ENCODE measurements at regions not wholly inside any gene's neighbourhood (a gene's known extent, or its start where the extent isn't known, plus 50 kb on each side); places are given as distances from the start of the nearest gene placed in this dataset.

GRCh38 chr13:40341096-40341471 is 325.4 kb downstream of the FOXO1 start:
- no peak overlapping the region for H3K4me2 ChIP-seq (ENCODE audit: insufficient read depth, low read length, poor library complexity, severe bottlenecking)
- H3K27ac ChIP-seq (replicated peaks; ENCODE audit: low read length): peak overlapping the region; percentile 85
- H4K8ac ChIP-seq (ENCODE audit: low read depth, low read length): no peak overlapping the region
- no peak overlapping the region for H3K23ac ChIP-seq (ENCODE audit: low read depth, low read length, poor library complexity)
- peaks cover 22 to 39% of the 10 kb centered on the region in 2 donors for H3K4me1 ChIP-seq (ENCODE audit: control insufficient read depth in 2 of 2, insufficient read depth in 1 of 2, low read depth in 1 of 2, low read length in 2 of 2)
- no peak overlapping the region for H2BK5ac ChIP-seq (ENCODE audit: low read length)
- no peak overlapping the region for H2BK12ac ChIP-seq (ENCODE audit: low read length)
- no peaks in the 10 kb centered on the region for H3K79me1 ChIP-seq (ENCODE audit: low read depth, low read length)
- H2BK120ac ChIP-seq (ENCODE audit: low read depth, low read length): no peak overlapping the region
- H3K14ac ChIP-seq (ENCODE audit: low read length): no peak overlapping the region
- no peak overlapping the region for H3K9ac ChIP-seq (ENCODE audit: low read depth, low read length, poor library complexity)
- no peak overlapping the region for H2AFZ ChIP-seq (ENCODE audit: low read length)
- no CpG with 5 or more reads among the region's 1 CpG for WGBS, 2 donors (ENCODE audit: extremely low coverage in 2 of 2, insufficient read length in 2 of 2, insufficient replicate concordance in 1 of 2)
- no peak overlapping the region for H3K4me3 ChIP-seq (ENCODE audit: low read length in 2 of 2)
- H2AK5ac ChIP-seq (ENCODE audit: low read depth, low read length): no peak overlapping the region
- H3K9me3 ChIP-seq (replicated peaks in 1 of 2; ENCODE audit: control insufficient read depth in 2 of 2, insufficient read depth in 1 of 2, low read depth in 1 of 2, low read length in 2 of 2): peaks cover 2 to 6% of the 10 kb centered on the region in 2 donors
- H3K4ac ChIP-seq (ENCODE audit: low read length): no peak overlapping the region
- no peaks in the 10 kb centered on the region for H3K36me3 ChIP-seq (replicated peaks in 1 of 2; ENCODE audit: control insufficient read depth in 2 of 2, insufficient read depth in 2 of 2, low read length in 2 of 2)
- no peak overlapping the region for H3K18ac ChIP-seq (ENCODE audit: low read length)
- H4K91ac ChIP-seq (ENCODE audit: low read depth, low read length, poor library complexity): no peak overlapping the region
- peak; percentile 64 for DNase-seq (ENCODE audit: low spot score)
- H2BK15ac ChIP-seq (ENCODE audit: low read length): no peak overlapping the region
- no peaks in the 10 kb centered on the region for H3K27me3 ChIP-seq (ENCODE audit: control insufficient read depth in 3 of 3, insufficient read depth in 3 of 3, low read depth in 1 of 3, low read length in 3 of 3)

- Histone ChIP-seq H3K4me1 (ENCODE audit: control insufficient read depth in 2 of 2, insufficient read depth in 1 of 2, low read depth in 1 of 2, low read length in 2 of 2) (peaks cover 23 to 42% of the 10 kb centered on the region in 2 donors), H3K18ac (ENCODE audit: low read length) (peak overlapping the region; percentile 12), H2AFZ (ENCODE audit: low read length) (no peak overlapping the region), H3K79me1 (ENCODE audit: low read depth, low read length) (no peaks in the 10 kb centered on the region), H3K9me3 (replicated peaks in 1 of 2; ENCODE audit: control insufficient read depth in 2 of 2, insufficient read depth in 1 of 2, low read depth in 1 of 2, low read length in 2 of 2) (peaks cover 2 to 6% of the 10 kb centered on the region in 2 donors), H3K9ac (ENCODE audit: low read depth, low read length, poor library complexity) (no peak overlapping the region), H3K4me3 (ENCODE audit: low read length in 2 of 2) (no peak overlapping the region), H2BK5ac (ENCODE audit: low read length) (peak overlapping the region; percentile 69), H3K36me3 (replicated peaks in 1 of 2; ENCODE audit: control insufficient read depth in 2 of 2, insufficient read depth in 2 of 2, low read length in 2 of 2) (no peaks in the 10 kb centered on the region), H3K27me3 (ENCODE audit: control insufficient read depth in 3 of 3, insufficient read depth in 3 of 3, low read depth in 1 of 3, low read length in 3 of 3) (no peaks in the 10 kb centered on the region), H2BK12ac (ENCODE audit: low read length) (no peak overlapping the region), H3K23ac (ENCODE audit: low read depth, low read length, poor library complexity) (no peak overlapping the region), H4K8ac (ENCODE audit: low read depth, low read length) (no peak overlapping the region), H3K4ac (ENCODE audit: low read length) (no peak overlapping the region), H2BK120ac (ENCODE audit: low read depth, low read length) (peak overlapping the region; percentile 8), H2AK5ac (ENCODE audit: low read depth, low read length) (peak overlapping the region; percentile 48), H3K27ac (replicated peaks; ENCODE audit: low read length) (peak overlapping the region; percentile 98), H3K4me2 (ENCODE audit: insufficient read depth, low read length, poor library complexity, severe bottlenecking) (no peak overlapping the region), H2BK15ac (ENCODE audit: low read length) (no peak overlapping the region), H4K91ac (ENCODE audit: low read depth, low read length, poor library complexity) (no peak overlapping the region), H3K14ac (ENCODE audit: low read length) (no peak overlapping the region)
- no CpG with 5 or more reads among the region's 3 CpGs for WGBS, 2 donors (ENCODE audit: extremely low coverage in 2 of 2, insufficient read length in 2 of 2, insufficient replicate concordance in 1 of 2)
- peak; percentile 52 for DNase-seq (ENCODE audit: low spot score)
Measured at GRCh38 chr13:40341501-40341900, 324.9 kb downstream of the FOXO1 start.

GRCh38 chr13:40342461-40342860 is 324.0 kb downstream of the FOXO1 start:
- WGBS, 2 donors (ENCODE audit: extremely low coverage in 2 of 2, insufficient read length in 2 of 2, insufficient replicate concordance in 1 of 2): no CpG with 5 or more reads among the region's 7 CpGs
- H2BK15ac ChIP-seq (ENCODE audit: low read length): no peak overlapping the region
- DNase-seq (ENCODE audit: low spot score): no peak
- peaks cover 21 to 48% of the 10 kb centered on the region in 2 donors for H3K4me1 ChIP-seq (ENCODE audit: control insufficient read depth in 2 of 2, insufficient read depth in 1 of 2, low read depth in 1 of 2, low read length in 2 of 2)
- no peak overlapping the region for H3K4me2 ChIP-seq (ENCODE audit: insufficient read depth, low read length, poor library complexity, severe bottlenecking)
- H2BK12ac ChIP-seq (ENCODE audit: low read length): peak overlapping the region; percentile 47
- no peak overlapping the region for H4K8ac ChIP-seq (ENCODE audit: low read depth, low read length)
- H3K27ac ChIP-seq (replicated peaks; ENCODE audit: low read length): peak overlapping the region; percentile 98
- no peak overlapping the region for H3K4me3 ChIP-seq (ENCODE audit: low read length in 2 of 2)
- H3K14ac ChIP-seq (ENCODE audit: low read length): no peak overlapping the region
- peaks cover 2 to 6% of the 10 kb centered on the region in 2 donors for H3K9me3 ChIP-seq (replicated peaks in 1 of 2; ENCODE audit: control insufficient read depth in 2 of 2, insufficient read depth in 1 of 2, low read depth in 1 of 2, low read length in 2 of 2)
- no peak overlapping the region for H3K9ac ChIP-seq (ENCODE audit: low read depth, low read length, poor library complexity)
- H3K36me3 ChIP-seq (replicated peaks in 1 of 2; ENCODE audit: control insufficient read depth in 2 of 2, insufficient read depth in 2 of 2, low read length in 2 of 2): no peaks in the 10 kb centered on the region
- no peak overlapping the region for H3K4ac ChIP-seq (ENCODE audit: low read length)
- H2AK5ac ChIP-seq (ENCODE audit: low read depth, low read length): no peak overlapping the region
- no peaks in the 10 kb centered on the region for H3K27me3 ChIP-seq (ENCODE audit: control insufficient read depth in 3 of 3, insufficient read depth in 3 of 3, low read depth in 1 of 3, low read length in 3 of 3)
- H3K18ac ChIP-seq (ENCODE audit: low read length): peak overlapping the region; percentile 58
- no peak overlapping the region for H2BK120ac ChIP-seq (ENCODE audit: low read depth, low read length)
- no peak overlapping the region for H2AFZ ChIP-seq (ENCODE audit: low read length)
- no peaks in the 10 kb centered on the region for H3K79me1 ChIP-seq (ENCODE audit: low read depth, low read length)
- H4K91ac ChIP-seq (ENCODE audit: low read depth, low read length, poor library complexity): peak overlapping the region; percentile 49
- no peak overlapping the region for H2BK5ac ChIP-seq (ENCODE audit: low read length)
- no peak overlapping the region for H3K23ac ChIP-seq (ENCODE audit: low read depth, low read length, poor library complexity)

- H4K8ac ChIP-seq (ENCODE audit: low read depth, low read length): no peak overlapping the region
- no peaks in the 10 kb centered on the region for H3K79me1 ChIP-seq (ENCODE audit: low read depth, low read length)
- DNase-seq (ENCODE audit: low spot score): no peak
Measured at GRCh38 chr13:40342901-40343300, 323.5 kb downstream of the FOXO1 start.

More at GRCh38 chr13:40342901-40343300, 323.5 kb downstream of the FOXO1 start:
- Histone ChIP-seq H3K4ac (ENCODE audit: low read length) (no peak overlapping the region), H2BK15ac (ENCODE audit: low read length) (no peak overlapping the region), H3K4me2 (ENCODE audit: insufficient read depth, low read length, poor library complexity, severe bottlenecking) (no peak overlapping the region), H2AFZ (ENCODE audit: low read length) (no peak overlapping the region), H4K91ac (ENCODE audit: low read depth, low read length, poor library complexity) (no peak overlapping the region), H3K9ac (ENCODE audit: low read depth, low read length, poor library complexity) (no peak overlapping the region), H3K4me1 (ENCODE audit: control insufficient read depth in 2 of 2, insufficient read depth in 1 of 2, low read depth in 1 of 2, low read length in 2 of 2) (peaks cover 21 to 48% of the 10 kb centered on the region in 2 donors), H3K36me3 (replicated peaks in 1 of 2; ENCODE audit: control insufficient read depth in 2 of 2, insufficient read depth in 2 of 2, low read length in 2 of 2) (no peaks in the 10 kb centered on the region), H3K9me3 (replicated peaks in 1 of 2; ENCODE audit: control insufficient read depth in 2 of 2, insufficient read depth in 1 of 2, low read depth in 1 of 2, low read length in 2 of 2) (peaks cover 2 to 6% of the 10 kb centered on the region in 2 donors), H2BK12ac (ENCODE audit: low read length) (no peak overlapping the region), H3K18ac (ENCODE audit: low read length) (peak overlapping the region; percentile 58), H3K27ac (replicated peaks; ENCODE audit: low read length) (peak overlapping the region; percentile 98), H3K4me3 (ENCODE audit: low read length in 2 of 2) (no peak overlapping the region), H3K27me3 (ENCODE audit: control insufficient read depth in 3 of 3, insufficient read depth in 3 of 3, low read depth in 1 of 3, low read length in 3 of 3) (no peaks in the 10 kb centered on the region), H2AK5ac (ENCODE audit: low read depth, low read length) (no peak overlapping the region), H3K23ac (ENCODE audit: low read depth, low read length, poor library complexity) (no peak overlapping the region), H3K14ac (ENCODE audit: low read length) (no peak overlapping the region), H2BK5ac (ENCODE audit: low read length) (no peak overlapping the region), H2BK120ac (ENCODE audit: low read depth, low read length) (no peak overlapping the region)
- WGBS, 2 donors (ENCODE audit: extremely low coverage in 2 of 2, insufficient read length in 2 of 2, insufficient replicate concordance in 1 of 2): no CpG with 5 or more reads among the region's 3 CpGs

Data from neuronal stem cell (in vitro differentiated cells).